PC-9 (cell line): ENCODE measurements at regions not wholly inside any gene's neighbourhood (a gene's known extent, or its start where the extent isn't known, plus 50 kb on each side); places are given as distances from the start of the nearest gene placed in this dataset.

Experiments used
- BruUV-seq: library from RNA; stranded (reverse); fragments of 400-500 nt; replicated peaks from 2 replicates; lab custom pipeline; 2021; lab: Mats Ljungman, UMichigan
- CTCF ChIA-PET: fragments of 300-600 bp; sonication (Branson Sonifier 250); formaldehyde crosslinking; loops from one replicate; lab custom pipeline; 2022; ENCODE audit warnings: antibody characterized with exemption; lab: Charles Lee
- POLR2A ChIA-PET: fragments of 300-600 bp; sonication (Branson Sonifier 250); formaldehyde crosslinking; loops from one replicate; lab custom pipeline; 2022; ENCODE audit warnings: antibody characterized with exemption; ENCODE audit not compliant: unreplicated experiment; lab: Charles Lee
- DNase-seq, 2 experiments: peaks; one replicate each; pipeline versions ENCODE4 v3.0.0 to v3.0.0-alpha.2; 2015 to 2022; ENCODE audit warnings: mixed read lengths in 1 of 2
- H2AFZ ChIP-seq: fragments of 200-600 bp; sonication (generic); 2 replicates; pipeline ENCODE4 v1.8.1; 2017; ENCODE audit warnings: antibody characterized with exemption
- H3F3A ChIP-seq: fragments of 200-600 bp; sonication (generic); 2 replicates; pipeline ENCODE4 v1.8.1; 2017; ENCODE audit warnings: antibody characterized with exemption, mild to moderate bottlenecking, low read depth; ENCODE audit not compliant: insufficient read depth
- H3K27ac ChIP-seq: fragments of 200-600 bp; sonication (generic); 2 replicates; pipeline ENCODE4 v1.6.1; 2016; ENCODE audit warnings: mixed run types
- H3K27me3 ChIP-seq: fragments of 200-600 bp; sonication (generic); 2 replicates; pipeline ENCODE4 v1.6.1; 2016; ENCODE audit warnings: low read depth, mixed run types; ENCODE audit not compliant: insufficient read depth
- H3K36me3 ChIP-seq: fragments of 200-600 bp; sonication (generic); 2 replicates; pipeline ENCODE4 v1.6.1; 2016; ENCODE audit warnings: low read depth, mixed run types
- H3K4me1 ChIP-seq: fragments of 200-600 bp; sonication (generic); replicated peaks from 2 replicates; pipeline ENCODE4 v1.6.1; 2016; ENCODE audit warnings: mixed run types; ENCODE audit not compliant: insufficient read depth
- H3K4me2 ChIP-seq: fragments of 200-600 bp; sonication (generic); 2 replicates; pipeline ENCODE4 v1.6.1; 2017; ENCODE audit warnings: mixed run types
- H3K4me3 ChIP-seq: fragments of 200-600 bp; sonication (generic); 2 replicates; pipeline ENCODE4 v1.6.1; 2016; ENCODE audit warnings: mixed run types
- H3K79me2 ChIP-seq: fragments of 200-600 bp; sonication (generic); 2 replicates; pipeline ENCODE4 v1.6.1; 2017; ENCODE audit warnings: low read depth, mixed run types
- H3K9me2 ChIP-seq: fragments of 200-600 bp; sonication (generic); 2 replicates; pipeline ENCODE4 v1.8.1; 2017; ENCODE audit warnings: mild to moderate bottlenecking; ENCODE audit not compliant: insufficient read depth
- H3K9me3 ChIP-seq: fragments of 200-600 bp; sonication (generic); 2 replicates; pipeline ENCODE4 v1.8.1; 2016; ENCODE audit warnings: low read depth; ENCODE audit not compliant: insufficient read depth
- H4K20me1 ChIP-seq: fragments of 200-600 bp; sonication (generic); 2 replicates; pipeline ENCODE4 v1.8.1; 2017; ENCODE audit not compliant: insufficient read depth
- EZH2 ChIP-seq: fragments of 200-600 bp; sonication (generic); IDR thresholded peaks from 2 replicates; pipeline ENCODE4 v1.8.0; 2017; ENCODE audit warnings: antibody characterized with exemption, low read depth
- intact Hi-C: fragments of 100-400 bp; cut with micrococcal nuclease; formaldehyde crosslinking; loops from one replicate; pipeline ENCODE4 v1.10.0; 2022; ENCODE audit not compliant: unreplicated experiment
- TF ChIP-seq, protein P1 (sequence below): fragments of 200-600 bp; sonication (generic); conservative IDR thresholded peaks from 2 replicates; pipeline ENCODE4 v1.6.1; 2017; ENCODE audit warnings: mixed run types, antibody characterized with exemption, mild to moderate bottlenecking, moderate library complexity

DNA sequence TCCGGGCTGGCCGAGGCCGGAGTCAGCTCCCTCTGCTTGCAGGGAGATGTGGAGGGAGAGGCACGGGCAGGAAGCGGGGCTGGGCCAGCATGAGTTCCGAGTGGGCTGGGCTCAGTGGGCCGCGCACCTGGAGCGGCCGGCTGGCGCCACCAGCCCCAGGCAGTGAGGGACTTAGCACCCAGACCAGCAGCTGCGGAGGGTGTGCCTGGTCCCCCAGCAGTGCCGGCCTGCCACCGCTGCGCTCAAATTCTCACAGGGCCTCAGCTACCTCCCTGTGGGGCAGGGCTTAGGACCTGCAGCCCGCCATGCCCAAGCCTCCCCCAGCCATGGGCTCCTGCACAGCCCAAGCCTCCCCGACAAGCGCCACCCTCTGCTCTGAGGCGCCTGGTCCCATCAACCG lies 700.3 kb downstream of the DNAH5 start:
- Histone ChIP-seq H3K79me2 (no peaks in the 10 kb centered on the region), H3K4me1 (no peaks in the 10 kb centered on the region), H3K36me3 (no peaks in the 10 kb centered on the region), H3F3A (no peaks in the 10 kb centered on the region), H3K4me3 (no peak overlapping the region), H4K20me1 (no peaks in the 10 kb centered on the region), H3K27me3 (no peaks in the 10 kb centered on the region), H2AFZ (no peak overlapping the region), H3K9me3 (no peaks in the 10 kb centered on the region), H3K9me2 (no peaks in the 10 kb centered on the region), H3K27ac (no peak overlapping the region), H3K4me2 (no peak overlapping the region)
- BruUV-seq, result no TSS peak
- no peak for DNase-seq
- ChIA-PET POLR2A (no interaction called here), CTCF (no interaction called here)
- TF ChIP-seq, protein P1, sequence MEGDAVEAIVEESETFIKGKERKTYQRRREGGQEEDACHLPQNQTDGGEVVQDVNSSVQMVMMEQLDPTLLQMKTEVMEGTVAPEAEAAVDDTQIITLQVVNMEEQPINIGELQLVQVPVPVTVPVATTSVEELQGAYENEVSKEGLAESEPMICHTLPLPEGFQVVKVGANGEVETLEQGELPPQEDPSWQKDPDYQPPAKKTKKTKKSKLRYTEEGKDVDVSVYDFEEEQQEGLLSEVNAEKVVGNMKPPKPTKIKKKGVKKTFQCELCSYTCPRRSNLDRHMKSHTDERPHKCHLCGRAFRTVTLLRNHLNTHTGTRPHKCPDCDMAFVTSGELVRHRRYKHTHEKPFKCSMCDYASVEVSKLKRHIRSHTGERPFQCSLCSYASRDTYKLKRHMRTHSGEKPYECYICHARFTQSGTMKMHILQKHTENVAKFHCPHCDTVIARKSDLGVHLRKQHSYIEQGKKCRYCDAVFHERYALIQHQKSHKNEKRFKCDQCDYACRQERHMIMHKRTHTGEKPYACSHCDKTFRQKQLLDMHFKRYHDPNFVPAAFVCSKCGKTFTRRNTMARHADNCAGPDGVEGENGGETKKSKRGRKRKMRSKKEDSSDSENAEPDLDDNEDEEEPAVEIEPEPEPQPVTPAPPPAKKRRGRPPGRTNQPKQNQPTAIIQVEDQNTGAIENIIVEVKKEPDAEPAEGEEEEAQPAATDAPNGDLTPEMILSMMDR, result no peak
- TF ChIP-seq EZH2, result no peak
- intact Hi-C loops, result no loop called here

- DNase-seq, result no peak
- no peak overlapping the region for H3K4me2 ChIP-seq
- H3K4me1 ChIP-seq, result no peaks in the 10 kb centered on the region
- TF ChIP-seq, protein P1, result no peak
- H3K9me2 ChIP-seq, result no peaks in the 10 kb centered on the region; the same call in 1 of the 2 replicates
- ChIA-PET POLR2A (no interaction called here), CTCF (no interaction called here)
- no peak overlapping the region for H2AFZ ChIP-seq
- no peaks in the 10 kb centered on the region for H3K9me3 ChIP-seq
- no TSS peak for BruUV-seq
- H3K27ac ChIP-seq, result no peak overlapping the region
- H3F3A ChIP-seq, result no peaks in the 10 kb centered on the region
- H3K4me3 ChIP-seq, result no peak overlapping the region
- H3K27me3 ChIP-seq, result no peaks in the 10 kb centered on the region
- intact Hi-C loops, result no loop called here
- no peaks in the 10 kb centered on the region for H4K20me1 ChIP-seq
- no peaks in the 10 kb centered on the region for H3K36me3 ChIP-seq
- no peaks in the 10 kb centered on the region for H3K79me2 ChIP-seq
These were observed 717.0 kb downstream of the DNAH5 start for GRCh38 chr5:13227513-13227912.

GRCh38 chr5:13218518-13218917 lies 726.0 kb downstream of the DNAH5 start:
- no peak overlapping the region for H3K27ac ChIP-seq
- no peaks in the 10 kb centered on the region for H3F3A ChIP-seq
- no peaks in the 10 kb centered on the region for H3K9me3 ChIP-seq
- TF ChIP-seq EZH2, result no peak
- TF ChIP-seq, protein P1, result no peak; the same call in none of the 2 replicates
- no peaks in the 10 kb centered on the region for H4K20me1 ChIP-seq
- peak in 1 of 2 experiments; percentile 10 for DNase-seq
- no TSS peak for BruUV-seq
- no peak overlapping the region for H3K4me3 ChIP-seq
- CTCF ChIA-PET, result no interaction called here
- H3K36me3 ChIP-seq, result no peaks in the 10 kb centered on the region
- H3K79me2 ChIP-seq, result no peaks in the 10 kb centered on the region
- POLR2A ChIA-PET, result no interaction called here
- H3K27me3 ChIP-seq, result no peaks in the 10 kb centered on the region
- no peak overlapping the region for H2AFZ ChIP-seq
- H3K9me2 ChIP-seq, result no peaks in the 10 kb centered on the region
- H3K4me1 ChIP-seq, result no peaks in the 10 kb centered on the region
- no peak overlapping the region for H3K4me2 ChIP-seq
- intact Hi-C loops, result no loop called here
